ENCODE measurements at regions not wholly inside any gene's neighbourhood (a gene's known extent, or its start where the extent isn't known, plus 50 kb on each side); places are given as distances from the start of the nearest gene placed in this dataset.

GRCh38 chr3:65194047-65194714, 506.4 kb upstream of the ADAMTS9 start:
- no peak for TF ChIP-seq CTCF (IDR thresholded peaks at IDR 0.05; ENCODE audit: low read depth, low read length)
- no peaks in the 10 kb centered on the region for H3K36me3 ChIP-seq
- no peaks in the 10 kb centered on the region for H3K9me3 ChIP-seq (ENCODE audit: severe bottlenecking)
- DNase-seq: no peak
- no peak overlapping the region for H3K27ac ChIP-seq
- H3K4me3 ChIP-seq (ENCODE audit: low read depth, low read length): no peak overlapping the region
- H3K27me3 ChIP-seq (ENCODE audit: insufficient read depth, low read depth, severe bottlenecking): no peaks in the 10 kb centered on the region

- Histone ChIP-seq H3K9me3 (ENCODE audit: severe bottlenecking) (no peaks in the 10 kb centered on the region), H3K27ac (no peak overlapping the region), H3K4me3 (ENCODE audit: low read depth, low read length) (no peak overlapping the region), H3K27me3 (ENCODE audit: insufficient read depth, low read depth, severe bottlenecking) (no peaks in the 10 kb centered on the region), H3K36me3 (no peaks in the 10 kb centered on the region)
- TF ChIP-seq CTCF (IDR thresholded peaks at IDR 0.05; ENCODE audit: low read depth, low read length): no peak
- no peak for DNase-seq
Measured at GRCh38 chr3:65193531-65193930, 505.7 kb upstream of the ADAMTS9 start.

GRCh38 chr3:65190111-65190510, 502.3 kb upstream of the ADAMTS9 start:
- Histone ChIP-seq H3K36me3 (no peaks in the 10 kb centered on the region), H3K27me3 (ENCODE audit: insufficient read depth, low read depth, severe bottlenecking) (no peaks in the 10 kb centered on the region), H3K9me3 (ENCODE audit: severe bottlenecking) (no peaks in the 10 kb centered on the region), H3K4me3 (ENCODE audit: low read depth, low read length) (no peak overlapping the region), H3K27ac (no peak overlapping the region)
- no peak for DNase-seq
- no peak for TF ChIP-seq CTCF (IDR thresholded peaks at IDR 0.05; ENCODE audit: low read depth, low read length)

GRCh38 chr3:65186268-65186667, 498.5 kb upstream of the ADAMTS9 start:
- no peaks in the 10 kb centered on the region for H3K9me3 ChIP-seq (ENCODE audit: severe bottlenecking)
- no peak overlapping the region for H3K27ac ChIP-seq
- no peak overlapping the region for H3K4me3 ChIP-seq (ENCODE audit: low read depth, low read length)
- no peak for TF ChIP-seq CTCF (IDR thresholded peaks at IDR 0.05; ENCODE audit: low read depth, low read length)
- no peaks in the 10 kb centered on the region for H3K27me3 ChIP-seq (ENCODE audit: insufficient read depth, low read depth, severe bottlenecking)
- no peaks in the 10 kb centered on the region for H3K36me3 ChIP-seq
- no peak for DNase-seq

GRCh38 chr3:65182682-65183081, 494.9 kb upstream of the ADAMTS9 start:
- no peak overlapping the region for H3K4me3 ChIP-seq (ENCODE audit: low read depth, low read length)
- no peaks in the 10 kb centered on the region for H3K9me3 ChIP-seq (ENCODE audit: severe bottlenecking)
- DNase-seq: no peak
- H3K36me3 ChIP-seq: no peaks in the 10 kb centered on the region
- H3K27me3 ChIP-seq (ENCODE audit: insufficient read depth, low read depth, severe bottlenecking): no peaks in the 10 kb centered on the region
- no peak for TF ChIP-seq CTCF (IDR thresholded peaks at IDR 0.05; ENCODE audit: low read depth, low read length)
- H3K27ac ChIP-seq: no peak overlapping the region

- no peak for TF ChIP-seq CTCF (IDR thresholded peaks at IDR 0.05; ENCODE audit: low read depth, low read length)
- Histone ChIP-seq H3K27me3 (ENCODE audit: insufficient read depth, low read depth, severe bottlenecking) (no peaks in the 10 kb centered on the region), H3K27ac (no peak overlapping the region), H3K9me3 (ENCODE audit: severe bottlenecking) (no peaks in the 10 kb centered on the region), H3K36me3 (no peaks in the 10 kb centered on the region), H3K4me3 (ENCODE audit: low read depth, low read length) (no peak overlapping the region)
- DNase-seq: no peak
Measured at GRCh38 chr3:65182085-65182484, 494.3 kb upstream of the ADAMTS9 start.

Data from WERI-Rb-1 (cell line).